ENCODE measurements at regions not wholly inside any gene's neighbourhood (a gene's known extent, or its start where the extent isn't known, plus 50 kb on each side); places are given as distances from the start of the nearest gene placed in this dataset.

GRCh38 chr4:3852711-3853110 lies 86.5 kb downstream of the ADRA2C start:
- FAIRE-seq (no peak), ATAC-seq (no peak), DNase-seq (ENCODE audit: low read depth, low spot score) (no peak)
- Histone ChIP-seq H2AFZ (ENCODE audit: control insufficient read depth, low read depth, low read length) (no peak overlapping the region), H3K9ac (ENCODE audit: control insufficient read depth, insufficient read depth, low read length) (no peak overlapping the region), H3K27ac (ENCODE audit: control insufficient read depth, insufficient read depth) (no peak overlapping the region), H3K36me3 (ENCODE audit: control insufficient read depth in 2 of 2, insufficient read depth in 2 of 2, low read length in 1 of 2) (no peaks in the 10 kb centered on the region), H4K20me1 (ENCODE audit: control insufficient read depth, insufficient read depth) (no peaks in the 10 kb centered on the region), H3K27me3 (replicated peaks in 1 of 2; ENCODE audit: control insufficient read depth in 2 of 2, insufficient read depth in 2 of 2, low read length in 1 of 2) (no peaks in the 10 kb centered on the region; a peak in 2 of 4 replicates), H3K4me1 (ENCODE audit: control insufficient read depth, insufficient read depth, low read length) (no peaks in the 10 kb centered on the region), H3K9me3 (replicated peaks; ENCODE audit: control insufficient read depth, insufficient read depth, low read length) (no peaks in the 10 kb centered on the region; the same call in 2 of the 3 replicates), H3K4me2 (ENCODE audit: control insufficient read depth, insufficient read depth) (no peak overlapping the region), H3K4me3 (no peak overlapping the region), H3K79me2 (ENCODE audit: control insufficient read depth, insufficient read depth, low read length) (no peaks in the 10 kb centered on the region)
- CTCF ChIA-PET, result no interaction called here
- POLR2A ChIA-PET, result no interaction called here
- RAD21 ChIA-PET (ENCODE audit: unreplicated experiment), result no interaction called here
- SMC1A ChIA-PET (ENCODE audit: uncharacterized antibody, unreplicated experiment), result no interaction called here
- intact Hi-C loops (cut with micrococcal nuclease; ENCODE audit: unreplicated experiment) (no loop called here), in situ Hi-C loops (cut with MboI) (no loop called here)
- 59% methylated on average over 3 of the region's 3 CpGs for WGBS (ENCODE audit: insufficient coverage, insufficient replicate concordance, low lambda C conversion rate, missing lambda C conversion rate)
- no peak for TF ChIP-seq SMAD1 (IDR thresholded peaks at IDR 0.05; ENCODE audit: low read depth, partially characterized antibody)
- TF ChIP-seq DPF2 (IDR thresholded peaks at IDR 0.05), result no peak
- TF ChIP-seq MAX (IDR thresholded peaks at IDR 0.05; ENCODE audit: low read depth, low read length), result no peak
- TF ChIP-seq FOXK2 (IDR thresholded peaks at IDR 0.05), result no peak
- no peak for TF ChIP-seq CHD2 (IDR thresholded peaks at IDR 0.05; ENCODE audit: borderline replicate concordance, low read depth, low read length)
- no peak for TF ChIP-seq MTA2 (IDR thresholded peaks at IDR 0.05; ENCODE audit: low read depth)
- no peak for TF ChIP-seq ZZZ3 (IDR thresholded peaks at IDR 0.05; ENCODE audit: control insufficient read depth, insufficient read length, low read depth)
- TF ChIP-seq RBBP5 (conservative IDR thresholded peaks at IDR 0.05), result no peak
- TF ChIP-seq STAT1 (conservative IDR thresholded peaks at IDR 0.05), result no peak
- no peak for TF ChIP-seq ETV6 (conservative IDR thresholded peaks at IDR 0.05 in 1 of 2, IDR thresholded peaks at IDR 0.05 in 1 of 2; ENCODE audit: borderline replicate concordance in 1 of 2, low read depth in 1 of 2)
- TF ChIP-seq NRF1 (conservative IDR thresholded peaks at IDR 0.05; ENCODE audit: low read depth, low read length), result no peak
- BruUV-seq (replicated peaks), result no TSS peak

Measured in GM12878 (cell line).